ENCODE measurements at regions not wholly inside any gene's neighbourhood (a gene's known extent, or its start where the extent isn't known, plus 50 kb on each side); places are given as distances from the start of the nearest gene placed in this dataset.

- TF ChIP-seq SP1 (IDR thresholded peaks at IDR 0.05), result no peak
- TF ChIP-seq BHLHE40 (IDR thresholded peaks at IDR 0.05; ENCODE audit: borderline replicate concordance), result no peak
- TF ChIP-seq FOXA1 (IDR thresholded peaks at IDR 0.05), result no peak
- TF ChIP-seq SUZ12 (IDR thresholded peaks at IDR 0.05), result no peak
- no peak for TF ChIP-seq ARNT (IDR thresholded peaks at IDR 0.05)
These were observed 142.2 kb downstream of the SLC41A2 start for GRCh38 chr12:104815935-104816334.

Measured in HEK293T (cell line).